IMR-90 (cell line): ENCODE measurements at regions not wholly inside any gene's neighbourhood (a gene's known extent, or its start where the extent isn't known, plus 50 kb on each side); places are given as distances from the start of the nearest gene placed in this dataset.

Experiments used
- ATAC-seq: fragments of 200-7000 bp; cut with Tn5 transposase; 2 replicates; pipeline ENCODE4 v1.9.1; 2020; ENCODE audit warnings: low read depth, mild to moderate bottlenecking, moderate library complexity
- BruUV-seq: library from RNA; stranded (reverse); fragments of 400-500 nt; replicated peaks from 2 replicates; lab custom pipeline; 2021; lab: Mats Ljungman, UMichigan
- CTCF ChIA-PET: fragments of 300-600 bp; formaldehyde crosslinking; extraction: SDS; loops from one replicate; lab custom pipeline; 2021; ENCODE audit warnings: antibody characterized with exemption; lab: Yijun Ruan, JAX
- POLR2A ChIA-PET: fragments of 300-600 bp; sonication (Branson Sonifier 250); formaldehyde crosslinking; loops from one replicate; lab custom pipeline; 2022; ENCODE audit warnings: antibody characterized with exemption; ENCODE audit not compliant: unreplicated experiment; lab: Charles Lee
- DNase-seq: peaks from one replicate; pipeline ENCODE4 v3.0.0; 2013
- H2AFZ ChIP-seq: replicated peaks from 2 replicates; pipeline ENCODE3; 2013; ENCODE audit warnings: low read length, mild to moderate bottlenecking; ENCODE audit not compliant: poor library complexity
- H2AK5ac ChIP-seq: 2 replicates; pipeline ENCODE4 v1.6.1; 2013; ENCODE audit warnings: low read depth, low read length, inconsistent platforms
- H2AK9ac ChIP-seq: replicated peaks from 2 replicates; pipeline ENCODE3; 2013; ENCODE audit warnings: mild to moderate bottlenecking, low read depth, low read length, moderate library complexity; ENCODE audit not compliant: poor library complexity
- H2BK120ac ChIP-seq: 2 replicates; pipeline ENCODE4 v1.6.1; 2013; ENCODE audit warnings: low read depth, low read length, inconsistent platforms
- H2BK15ac ChIP-seq: 3 replicates; pipeline ENCODE4 v1.6.1; 2013; ENCODE audit warnings: low read depth, low read length, inconsistent platforms
- H2BK20ac ChIP-seq: 2 replicates; pipeline ENCODE4 v1.6.1; 2013; ENCODE audit warnings: low read depth, mild to moderate bottlenecking, inconsistent platforms, low read length, moderate library complexity
- H2BK5ac ChIP-seq: 2 replicates; pipeline ENCODE4 v1.6.1; 2013; ENCODE audit warnings: mild to moderate bottlenecking, low read depth, low read length, inconsistent platforms; ENCODE audit not compliant: poor library complexity, severe bottlenecking
- H3K14ac ChIP-seq: replicated peaks from 2 replicates; pipeline ENCODE4 v1.6.1; 2013; ENCODE audit warnings: low read depth, low read length, inconsistent platforms
- H3K18ac ChIP-seq: 2 replicates; pipeline ENCODE4 v1.6.1; 2013; ENCODE audit warnings: low read depth, low read length, control low read depth
- H3K23ac ChIP-seq: 2 replicates; pipeline ENCODE4 v1.6.1; 2013; ENCODE audit warnings: low read depth, low read length, inconsistent platforms
- H3K27ac ChIP-seq: 2 replicates; pipeline ENCODE4 v1.5.1; 2013; ENCODE audit warnings: mild to moderate bottlenecking, control low read depth, low read length; ENCODE audit not compliant: insufficient read depth
- H3K27me3 ChIP-seq: 2 replicates; pipeline ENCODE4 v1.6.1; 2013; ENCODE audit warnings: low read length; ENCODE audit not compliant: control insufficient read depth, insufficient read depth
- H3K36me3 ChIP-seq: 2 replicates; pipeline ENCODE4 v1.6.1; 2013; ENCODE audit warnings: low read length, mixed read lengths; ENCODE audit not compliant: control insufficient read depth, insufficient read depth
- H3K4ac ChIP-seq: 2 replicates; pipeline ENCODE4 v1.6.1; 2013; ENCODE audit warnings: low read depth, low read length, inconsistent platforms
- H3K4me1 ChIP-seq: 2 replicates; pipeline ENCODE4 v1.6.1; 2013; ENCODE audit warnings: low read length, mixed read lengths; ENCODE audit not compliant: control insufficient read depth, insufficient read depth
- H3K4me2 ChIP-seq: 2 replicates; pipeline ENCODE4 v1.6.1; 2013; ENCODE audit warnings: low read depth, mild to moderate bottlenecking, control low read depth, low read length, moderate library complexity
- H3K4me3 ChIP-seq: 2 replicates; pipeline ENCODE4 v1.5.1; 2013; ENCODE audit warnings: low read depth, mild to moderate bottlenecking, control low read depth, low read length, moderate library complexity; ENCODE audit not compliant: insufficient read depth
- H3K56ac ChIP-seq: 2 replicates; pipeline ENCODE4 v1.6.1; 2013; ENCODE audit warnings: low read length, inconsistent platforms; ENCODE audit not compliant: insufficient read depth; ENCODE audit errors: extremely low read depth
- H3K79me1 ChIP-seq, 2 experiments: 2 replicates each; pipeline ENCODE4 v1.6.1; 2013; ENCODE audit warnings: low read length in 2 of 2, inconsistent platforms in 1 of 2, low read depth in 1 of 2
- H3K9ac ChIP-seq: 2 replicates; pipeline ENCODE4 v1.6.1; 2013; ENCODE audit warnings: low read depth, low read length, control low read depth
- H3K9me1 ChIP-seq: 2 replicates; pipeline ENCODE4 v1.6.1; 2013; ENCODE audit warnings: low read length, inconsistent platforms; ENCODE audit not compliant: insufficient read depth
- H3K9me3 ChIP-seq: 2 replicates; pipeline ENCODE4 v1.6.1; 2013; ENCODE audit warnings: low read length; ENCODE audit not compliant: control insufficient read depth, insufficient read depth
- H4K20me1 ChIP-seq: 2 replicates; pipeline ENCODE4 v1.6.1; 2013; ENCODE audit warnings: low read length, inconsistent platforms; ENCODE audit not compliant: insufficient read depth
- H4K5ac ChIP-seq: 2 replicates; pipeline ENCODE4 v1.6.1; 2013; ENCODE audit warnings: mild to moderate bottlenecking, low read depth, low read length, control low read depth
- H4K8ac ChIP-seq, 2 experiments: 2 replicates each; pipeline ENCODE4 v1.6.1; 2013; ENCODE audit warnings: low read depth in 2 of 2, low read length in 2 of 2, control low read depth in 1 of 2, inconsistent platforms in 1 of 2
- H4K91ac ChIP-seq: 2 replicates; pipeline ENCODE4 v1.6.1; 2013; ENCODE audit warnings: low read depth, low read length, inconsistent platforms; ENCODE audit not compliant: insufficient read depth
- CEBPB ChIP-seq: IDR thresholded peaks from 2 replicates; pipeline ENCODE4 v1.6.1; 2012; ENCODE audit warnings: low read depth, low read length, improper control_type of control experiment
- CTCF ChIP-seq: conservative IDR thresholded peaks from 2 replicates; pipeline ENCODE4 v1.5.1; 2012; ENCODE audit warnings: mild to moderate bottlenecking, low read depth, low read length, improper control_type of control experiment
- FOS ChIP-seq: fragments of 150-350 bp; IDR thresholded peaks from 2 replicates; pipeline ENCODE4 v1.6.1; 2016; ENCODE audit warnings: low read depth, low read length
- MAFK ChIP-seq: IDR thresholded peaks from 2 replicates; pipeline ENCODE4 v1.6.1; 2012; ENCODE audit warnings: low read depth, low read length, improper control_type of control experiment
- MXI1 ChIP-seq: IDR thresholded peaks from 2 replicates; pipeline ENCODE4 v1.6.1; 2012; ENCODE audit warnings: low read depth, mild to moderate bottlenecking, low read length, moderate library complexity, borderline replicate concordance
- NFE2L2 ChIP-seq: fragments of 150-350 bp; IDR thresholded peaks from 2 replicates; pipeline ENCODE4 v1.6.1; 2016; ENCODE audit warnings: low read depth, mild to moderate bottlenecking, low read length
- RAD21 ChIP-seq: IDR thresholded peaks from 2 replicates; pipeline ENCODE4 v1.6.1; 2012; ENCODE audit warnings: low read length, improper control_type of control experiment
- WGBS, 2 experiments: methylation state at CpG; one replicate each; pipeline versions ENCODE4 v1.1.5 to v1.1.7; 2013; ENCODE audit warnings: missing lambda C conversion rate in 2 of 2; ENCODE audit not compliant: insufficient read length in 1 of 2; ENCODE audit errors: extremely low coverage in 2 of 2; 5-methylcytosine and 5-hydroxymethylcytosine counted together
- dilution Hi-C: fragments of 300-500 bp; cut with HindIII; formaldehyde crosslinking; loops from one replicate; pipeline ENCODE4 v1.14.3; 2018; ENCODE audit warnings: low sequenced_read_pairs; ENCODE audit not compliant: unreplicated experiment
- in situ Hi-C: fragments of 300-500 bp; cut with MboI; formaldehyde crosslinking; loops from 3 replicates; pipeline ENCODE4 v1.14.3; 2019; ENCODE audit warnings: low sequenced_read_pairs, inconsistent platforms, mixed read lengths
- intact Hi-C: fragments of 100-400 bp; cut with micrococcal nuclease; formaldehyde crosslinking; loops from 2 replicates; pipeline ENCODE4 v1.10.0; 2022

- no peaks in the 10 kb centered on the region for H3K9me3 ChIP-seq
- H3K23ac ChIP-seq = peak overlapping the region; percentile 68; the same call in 1 of the 2 replicates
- H4K5ac ChIP-seq = no peak overlapping the region; the same call in 1 of the 2 replicates
- no peak overlapping the region for H2AFZ ChIP-seq
- no peaks in the 10 kb centered on the region for H3K27me3 ChIP-seq
- H3K4me1 ChIP-seq = peaks cover 13% of the 10 kb centered on the region
- H2BK120ac ChIP-seq = peak overlapping the region; percentile 89
- H3K27ac ChIP-seq = peak overlapping the region; percentile 5; the same call in 1 of the 2 replicates
- peak overlapping the region; percentile 81 for H2AK5ac ChIP-seq
- peak overlapping the region; percentile 37; the same call in 1 of the 2 replicates for H3K56ac ChIP-seq
- no peak overlapping the region for H3K9ac ChIP-seq
- H2BK15ac ChIP-seq = peak overlapping the region; percentile 79; the same call in 2 of the 3 replicates
- H3K4me2 ChIP-seq = peak overlapping the region; percentile 18; the same call in 1 of the 2 replicates
- H2BK5ac ChIP-seq = peak overlapping the region; percentile 90
- H3K9me1 ChIP-seq = peaks cover 23% of the 10 kb centered on the region
- peak overlapping the region; percentile 89 for H3K14ac ChIP-seq
- POLR2A ChIA-PET = interaction anchor here (0.6 kb wide), 1 partner anchor 325 kb away, joined by 13 read pairs; no protein-coding TSS in a partner anchor
- in situ Hi-C loops = no loop called here
- H4K91ac ChIP-seq = no peak overlapping the region
- WGBS, 2 experiments = no CpG with 5 or more reads among the region's 3 CpGs
- CTCF ChIA-PET = interaction anchor here (1.0 to 1.1 kb wide), 2 partner anchors 11 to 91 kb away, joined by 3 read pairs; no protein-coding TSS in a partner anchor
- ATAC-seq (peak; percentile 77), DNase-seq (peak; percentile 93)
- peak overlapping the region; percentile 83 for H3K4ac ChIP-seq
- dilution Hi-C loops = no loop called here
- TF ChIP-seq CEBPB = peak; percentile 83
- TF ChIP-seq NFE2L2 = peak; percentile 5; the same call in 1 of the 2 replicates
- no peak for TF ChIP-seq MAFK
- TF ChIP-seq RAD21 = peak; percentile 8; the same call in 1 of the 2 replicates
- TF ChIP-seq CTCF = no peak
- TF ChIP-seq FOS = peak; percentile 66
- no peak for TF ChIP-seq MXI1
- no peak overlapping the region for H3K4me3 ChIP-seq
- peak overlapping the region; percentile 59 for H2AK9ac ChIP-seq
- no peaks in the 10 kb centered on the region for H3K36me3 ChIP-seq
- H3K79me1 ChIP-seq = no peaks in the 10 kb centered on the region
- peak overlapping the region; percentile 94 for H2BK20ac ChIP-seq
- intact Hi-C loops = no loop called here
- no peaks in the 10 kb centered on the region for H4K20me1 ChIP-seq
- BruUV-seq = no TSS peak
- peak overlapping the region; percentile 92; the same call in 1 of the 2 replicates for H3K18ac ChIP-seq
- H4K8ac ChIP-seq = peak overlapping the region in 1 of 2 experiments; percentile 75; a peak in 1 of 4 replicates
These were observed 262.0 kb downstream of the MREG start for GRCh38 chr2:215751200-215751910.
